ENCODE measurements at regions not wholly inside any gene's neighbourhood (a gene's known extent, or its start where the extent isn't known, plus 50 kb on each side); places are given as distances from the start of the nearest gene placed in this dataset.

- 90% methylated on average over 2 of the region's 6 CpGs for WGBS (ENCODE audit: insufficient coverage, low lambda C conversion rate)
- H3K4me3 ChIP-seq (ENCODE audit: low read length), result no peak overlapping the region
- H3K9me3 ChIP-seq (ENCODE audit: control insufficient read depth, low read depth, low read length), result peaks cover 17% of the 10 kb centered on the region
- no peaks in the 10 kb centered on the region for H3K27me3 ChIP-seq (ENCODE audit: control insufficient read depth, insufficient read depth, low read length)
- DNase-seq, result no peak
- H3K36me3 ChIP-seq (ENCODE audit: control insufficient read depth, insufficient read depth, low read length), result no peaks in the 10 kb centered on the region
- no peaks in the 10 kb centered on the region for H3K4me1 ChIP-seq (ENCODE audit: control insufficient read depth, insufficient read depth, low read length)
- H3K27ac ChIP-seq (ENCODE audit: low read length), result no peak overlapping the region
Observed at GRCh38 chr5:166377756-166378155, 1913.7 kb upstream of the WWC1 start.

GRCh38 chr5:166379517-166379916 lies 1911.9 kb upstream of the WWC1 start:
- DNase-seq, result no peak
- H3K4me1 ChIP-seq (ENCODE audit: control insufficient read depth, insufficient read depth, low read length), result no peaks in the 10 kb centered on the region
- H3K27me3 ChIP-seq (ENCODE audit: control insufficient read depth, insufficient read depth, low read length), result no peaks in the 10 kb centered on the region
- H3K4me3 ChIP-seq (ENCODE audit: low read length), result no peak overlapping the region
- H3K9me3 ChIP-seq (ENCODE audit: control insufficient read depth, low read depth, low read length), result peaks cover 17% of the 10 kb centered on the region
- no peaks in the 10 kb centered on the region for H3K36me3 ChIP-seq (ENCODE audit: control insufficient read depth, insufficient read depth, low read length)
- H3K27ac ChIP-seq (ENCODE audit: low read length), result no peak overlapping the region
- WGBS (ENCODE audit: insufficient coverage, low lambda C conversion rate), result no CpG with 5 or more reads among the region's 11 CpGs

DNA sequence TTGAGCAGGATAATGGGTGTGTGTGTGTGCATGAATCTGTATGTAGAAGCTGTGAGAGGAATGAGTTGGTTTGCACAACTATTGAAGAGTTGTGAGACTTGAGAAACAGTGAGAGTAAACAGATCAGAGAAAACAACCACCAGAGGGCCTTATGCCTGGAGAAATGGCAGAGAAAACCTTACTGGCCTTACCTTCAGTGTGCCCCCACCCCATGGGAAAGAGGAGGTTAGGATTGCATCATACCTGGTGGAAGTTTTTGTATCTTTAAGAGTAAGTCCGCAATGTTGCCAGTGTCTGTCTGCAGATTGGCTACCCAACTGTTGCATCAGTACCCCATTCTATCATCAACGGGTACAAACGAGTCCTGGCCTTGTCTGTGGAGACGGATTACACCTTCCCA lies 1909.4 kb upstream of the WWC1 start:
- no peaks in the 10 kb centered on the region for H3K27me3 ChIP-seq (ENCODE audit: control insufficient read depth, insufficient read depth, low read length)
- WGBS (ENCODE audit: insufficient coverage, low lambda C conversion rate), result no CpG with 5 or more reads among the region's 4 CpGs
- DNase-seq, result no peak

GRCh38 chr5:166398131-166398530 lies 1893.3 kb upstream of the WWC1 start:
- DNase-seq, result no peak
- WGBS (ENCODE audit: insufficient coverage, low lambda C conversion rate), result 57% methylated on average over 1 of the region's 3 CpGs

More for the DNA sequence above, 1909.4 kb upstream of the WWC1 start:
- no peak overlapping the region for H3K27ac ChIP-seq (ENCODE audit: low read length)
- no peaks in the 10 kb centered on the region for H3K4me1 ChIP-seq (ENCODE audit: control insufficient read depth, insufficient read depth, low read length)
- no peak overlapping the region for H3K4me3 ChIP-seq (ENCODE audit: low read length)
- H3K9me3 ChIP-seq (ENCODE audit: control insufficient read depth, low read depth, low read length), result peaks cover 17% of the 10 kb centered on the region
- no peaks in the 10 kb centered on the region for H3K36me3 ChIP-seq (ENCODE audit: control insufficient read depth, insufficient read depth, low read length)

GRCh38 chr5:166399781-166400180 lies 1891.7 kb upstream of the WWC1 start:
- no peaks in the 10 kb centered on the region for H3K36me3 ChIP-seq (ENCODE audit: control insufficient read depth, insufficient read depth, low read length)
- H3K27ac ChIP-seq (ENCODE audit: low read length), result no peak overlapping the region
- no CpG with 5 or more reads among the region's 2 CpGs for WGBS (ENCODE audit: insufficient coverage, low lambda C conversion rate)
- peaks cover 7% of the 10 kb centered on the region for H3K9me3 ChIP-seq (ENCODE audit: control insufficient read depth, low read depth, low read length)
- H3K27me3 ChIP-seq (ENCODE audit: control insufficient read depth, insufficient read depth, low read length), result no peaks in the 10 kb centered on the region
- no peaks in the 10 kb centered on the region for H3K4me1 ChIP-seq (ENCODE audit: control insufficient read depth, insufficient read depth, low read length)
- DNase-seq, result no peak
- H3K4me3 ChIP-seq (ENCODE audit: low read length), result no peak overlapping the region

More at GRCh38 chr5:166398131-166398530, 1893.3 kb upstream of the WWC1 start:
- Histone ChIP-seq H3K27ac (ENCODE audit: low read length) (no peak overlapping the region), H3K4me3 (ENCODE audit: low read length) (no peak overlapping the region), H3K36me3 (ENCODE audit: control insufficient read depth, insufficient read depth, low read length) (no peaks in the 10 kb centered on the region), H3K9me3 (ENCODE audit: control insufficient read depth, low read depth, low read length) (peaks cover 7% of the 10 kb centered on the region), H3K27me3 (ENCODE audit: control insufficient read depth, insufficient read depth, low read length) (no peaks in the 10 kb centered on the region), H3K4me1 (ENCODE audit: control insufficient read depth, insufficient read depth, low read length) (no peaks in the 10 kb centered on the region)

- Histone ChIP-seq H3K4me3 (ENCODE audit: low read length) (no peak overlapping the region), H3K4me1 (ENCODE audit: control insufficient read depth, insufficient read depth, low read length) (no peaks in the 10 kb centered on the region), H3K9me3 (ENCODE audit: control insufficient read depth, low read depth, low read length) (peaks cover 2% of the 10 kb centered on the region), H3K27me3 (ENCODE audit: control insufficient read depth, insufficient read depth, low read length) (no peaks in the 10 kb centered on the region), H3K36me3 (ENCODE audit: control insufficient read depth, insufficient read depth, low read length) (no peaks in the 10 kb centered on the region), H3K27ac (ENCODE audit: low read length) (no peak overlapping the region)
- no peak for DNase-seq
- WGBS (ENCODE audit: insufficient coverage, low lambda C conversion rate), result 100% methylated on average over 3 of the region's 4 CpGs
Observed at GRCh38 chr5:166401391-166401790, 1890.1 kb upstream of the WWC1 start.

DNA sequence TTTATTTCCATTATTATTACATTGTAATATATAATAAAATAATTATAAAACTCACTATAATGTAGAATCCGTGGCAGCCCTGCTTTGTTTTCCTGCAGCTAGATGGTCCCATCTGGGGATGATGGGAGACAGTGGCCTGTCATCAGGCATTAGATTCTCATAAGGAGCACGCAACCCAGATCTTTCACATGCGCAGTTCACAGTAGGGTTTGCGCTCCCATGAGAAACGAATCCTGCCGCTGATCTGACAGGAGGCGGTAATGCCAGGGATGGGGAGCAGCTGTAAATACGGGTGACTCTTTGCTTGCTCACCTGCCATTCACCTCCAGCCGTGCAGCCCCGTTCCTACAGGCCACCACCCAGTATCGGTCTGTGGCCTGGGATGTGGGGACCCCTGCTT lies 1879.3 kb upstream of the WWC1 start:
- Histone ChIP-seq H3K27ac (ENCODE audit: low read length) (no peak overlapping the region), H3K27me3 (ENCODE audit: control insufficient read depth, insufficient read depth, low read length) (no peaks in the 10 kb centered on the region), H3K36me3 (ENCODE audit: control insufficient read depth, insufficient read depth, low read length) (no peaks in the 10 kb centered on the region), H3K4me1 (ENCODE audit: control insufficient read depth, insufficient read depth, low read length) (no peaks in the 10 kb centered on the region), H3K4me3 (ENCODE audit: low read length) (no peak overlapping the region), H3K9me3 (ENCODE audit: control insufficient read depth, low read depth, low read length) (no peaks in the 10 kb centered on the region)
- DNase-seq, result no peak
- 100% methylated on average over 1 of the region's 11 CpGs for WGBS (ENCODE audit: insufficient coverage, low lambda C conversion rate)

GRCh38 chr5:166427211-166427610 lies 1864.2 kb upstream of the WWC1 start:
- 72% methylated on average over 2 of the region's 3 CpGs for WGBS (ENCODE audit: insufficient coverage, low lambda C conversion rate)
- H3K36me3 ChIP-seq (ENCODE audit: control insufficient read depth, insufficient read depth, low read length), result no peaks in the 10 kb centered on the region
- no peaks in the 10 kb centered on the region for H3K9me3 ChIP-seq (ENCODE audit: control insufficient read depth, low read depth, low read length)
- H3K27ac ChIP-seq (ENCODE audit: low read length), result no peak overlapping the region
- no peaks in the 10 kb centered on the region for H3K4me1 ChIP-seq (ENCODE audit: control insufficient read depth, insufficient read depth, low read length)
- DNase-seq, result no peak
- no peaks in the 10 kb centered on the region for H3K27me3 ChIP-seq (ENCODE audit: control insufficient read depth, insufficient read depth, low read length)
- H3K4me3 ChIP-seq (ENCODE audit: low read length), result no peak overlapping the region

DNA sequence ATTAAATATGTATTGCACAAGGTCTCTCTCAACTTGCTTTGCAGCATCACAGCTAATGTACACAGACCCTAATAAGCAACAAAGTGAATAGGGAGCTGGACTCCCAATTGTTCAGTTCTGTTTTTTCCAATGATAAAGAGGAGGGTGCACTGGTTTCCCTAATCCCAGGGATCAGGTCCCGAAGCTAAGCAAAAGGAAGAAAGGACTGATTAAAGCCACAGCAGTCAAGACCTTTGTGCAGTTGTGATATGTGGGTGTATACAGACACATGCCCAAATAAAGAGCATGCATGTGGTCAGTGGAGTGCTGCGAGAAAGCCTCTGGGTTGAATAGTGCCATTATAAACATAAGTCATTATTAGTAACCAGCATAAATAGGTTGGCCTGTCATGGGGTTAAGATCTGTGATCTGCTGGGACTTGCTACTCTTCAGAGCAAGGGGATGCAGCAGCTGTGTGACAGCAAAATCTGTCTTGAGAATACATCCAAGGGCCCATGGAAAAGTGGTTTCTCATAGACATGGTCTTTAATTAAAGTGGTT lies 1863.1 kb upstream of the WWC1 start:
- Histone ChIP-seq H3K27ac (ENCODE audit: low read length) (no peak overlapping the region), H3K9me3 (ENCODE audit: control insufficient read depth, low read depth, low read length) (no peaks in the 10 kb centered on the region), H3K4me3 (ENCODE audit: low read length) (no peak overlapping the region), H3K36me3 (ENCODE audit: control insufficient read depth, insufficient read depth, low read length) (no peaks in the 10 kb centered on the region), H3K27me3 (ENCODE audit: control insufficient read depth, insufficient read depth, low read length) (no peaks in the 10 kb centered on the region), H3K4me1 (ENCODE audit: control insufficient read depth, insufficient read depth, low read length) (no peaks in the 10 kb centered on the region)
- DNase-seq, result no peak
- no CpG with 5 or more reads among the region's 2 CpGs for WGBS (ENCODE audit: insufficient coverage, low lambda C conversion rate)

DNA sequence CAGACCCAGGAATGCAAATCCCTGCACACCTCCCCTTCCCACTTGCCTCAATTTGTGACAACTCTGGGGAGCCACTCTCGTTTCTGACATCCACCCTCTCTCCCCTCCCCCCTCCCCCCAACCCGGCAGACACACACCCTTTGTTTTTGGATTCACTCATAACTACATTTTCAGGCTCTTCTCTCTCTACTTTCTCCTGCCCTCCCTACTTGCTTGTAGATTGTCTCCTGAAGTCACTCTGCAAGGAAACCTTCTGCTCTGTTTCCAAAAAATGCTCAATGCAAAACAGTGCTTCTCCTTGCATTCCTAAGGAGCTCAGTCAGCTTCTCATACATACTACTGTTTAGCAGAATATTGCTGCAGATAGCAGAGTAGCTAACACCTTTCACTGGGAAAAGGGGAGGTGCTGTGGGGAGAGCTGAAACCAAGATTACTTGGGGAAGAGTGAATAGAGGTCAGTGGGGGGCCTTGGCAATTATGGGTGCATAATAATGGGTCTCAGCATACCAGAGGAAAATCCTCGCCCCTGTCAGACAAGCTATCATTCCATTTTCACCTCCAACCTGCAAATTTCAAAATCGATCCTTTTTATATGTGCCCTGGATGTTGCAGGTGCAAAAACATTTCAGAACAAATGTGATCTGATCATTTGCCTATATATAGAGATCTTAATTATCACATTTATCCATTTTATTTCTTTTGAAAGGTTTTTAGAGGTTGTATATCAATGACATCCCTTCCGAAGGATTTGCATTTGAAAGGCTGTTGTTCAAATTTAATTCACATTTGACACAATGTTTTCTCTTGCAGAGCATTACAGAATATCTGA lies 1860.7 kb upstream of the WWC1 start:
- Histone ChIP-seq H3K27me3 (ENCODE audit: control insufficient read depth, insufficient read depth, low read length) (no peaks in the 10 kb centered on the region), H3K4me3 (ENCODE audit: low read length) (no peak overlapping the region), H3K27ac (ENCODE audit: low read length) (no peak overlapping the region), H3K36me3 (ENCODE audit: control insufficient read depth, insufficient read depth, low read length) (no peaks in the 10 kb centered on the region), H3K4me1 (ENCODE audit: control insufficient read depth, insufficient read depth, low read length) (no peaks in the 10 kb centered on the region), H3K9me3 (ENCODE audit: control insufficient read depth, low read depth, low read length) (no peaks in the 10 kb centered on the region)
- DNase-seq, result no peak
- 100% methylated on average over 1 of the region's 5 CpGs for WGBS (ENCODE audit: insufficient coverage, low lambda C conversion rate)

GRCh38 chr5:166431456-166431855 lies 1860.0 kb upstream of the WWC1 start:
- H3K9me3 ChIP-seq (ENCODE audit: control insufficient read depth, low read depth, low read length), result no peaks in the 10 kb centered on the region
- no peak overlapping the region for H3K4me3 ChIP-seq (ENCODE audit: low read length)
- WGBS (ENCODE audit: insufficient coverage, low lambda C conversion rate), result no CpG with 5 or more reads among the region's 4 CpGs
- no peaks in the 10 kb centered on the region for H3K4me1 ChIP-seq (ENCODE audit: control insufficient read depth, insufficient read depth, low read length)
- H3K36me3 ChIP-seq (ENCODE audit: control insufficient read depth, insufficient read depth, low read length), result no peaks in the 10 kb centered on the region
- no peaks in the 10 kb centered on the region for H3K27me3 ChIP-seq (ENCODE audit: control insufficient read depth, insufficient read depth, low read length)
- no peak overlapping the region for H3K27ac ChIP-seq (ENCODE audit: low read length)
- DNase-seq, result no peak
